ENCODE measurements at regions not wholly inside any gene's neighbourhood (a gene's known extent, or its start where the extent isn't known, plus 50 kb on each side); places are given as distances from the start of the nearest gene placed in this dataset.
"Not testable (repeated sequence)": the region's sequence is repeated elsewhere in the genome, so short reads cannot be mapped to it uniquely, and the experiment has no call there.

GRCh38 chr13:46481166-46481565 is 71.8 kb upstream of the LRCH1 start:
- H3K36me3 Mint-ChIP-seq (ENCODE audit: low read depth), result no peaks in the 10 kb centered on the region

GRCh38 chr13:46480131-46480530 is 72.8 kb upstream of the LRCH1 start:
- POLR2A ChIA-PET, result no interaction called here
- CTCF ChIA-PET, result interaction anchor here (0.6 kb wide), 1 partner anchor 188 kb away, joined by 3 read pairs; no protein-coding TSS in a partner anchor
- H3K36me3 Mint-ChIP-seq (ENCODE audit: low read depth), result no peaks in the 10 kb centered on the region

More at GRCh38 chr13:46481166-46481565, 71.8 kb upstream of the LRCH1 start:
- Mint-ChIP-seq H3K4me3 (no peak overlapping the region), H3K27me3 (no peaks in the 10 kb centered on the region), H3K4me1 (no peaks in the 10 kb centered on the region), H3K27ac (no peak overlapping the region), H3K9me3 (ENCODE audit: low read depth) (peaks cover 22% of the 10 kb centered on the region)
- ATAC-seq, result no peak
- ChIA-PET POLR2A (no interaction called here), CTCF (interaction anchor here (0.9 to 1.3 kb wide), 2 partner anchors 11 to 13 kb away, joined by 4 read pairs; no protein-coding TSS in a partner anchor)
- no peak for DNase-seq
- intact Hi-C loops (cut with DNase I, micrococcal nuclease), result no loop called here

GRCh38 chr13:46479691-46480090 is 73.3 kb upstream of the LRCH1 start:
- Mint-ChIP-seq H3K36me3 (ENCODE audit: low read depth) (no peaks in the 10 kb centered on the region), H3K27me3 (no peaks in the 10 kb centered on the region), H3K4me1 (no peaks in the 10 kb centered on the region), H3K4me3 (no peak overlapping the region), H3K9me3 (ENCODE audit: low read depth) (peaks cover 15% of the 10 kb centered on the region), H3K27ac (no peak overlapping the region)
- DNase-seq, result no peak
- no peak for ATAC-seq
- intact Hi-C loops (cut with DNase I, micrococcal nuclease), result no loop called here
- POLR2A ChIA-PET, result no interaction called here
- CTCF ChIA-PET, result interaction anchor here (0.6 kb wide), 1 partner anchor 188 kb away, joined by 3 read pairs; no protein-coding TSS in a partner anchor

More at GRCh38 chr13:46480131-46480530, 72.8 kb upstream of the LRCH1 start:
- Mint-ChIP-seq H3K4me3 (no peak overlapping the region), H3K4me1 (no peaks in the 10 kb centered on the region), H3K9me3 (ENCODE audit: low read depth) (peaks cover 20% of the 10 kb centered on the region), H3K27me3 (no peaks in the 10 kb centered on the region), H3K27ac (no peak overlapping the region)
- ATAC-seq (no peak), DNase-seq (no peak)
- intact Hi-C loops (cut with DNase I, micrococcal nuclease), result no loop called here

- H3K27ac Mint-ChIP-seq, result no peak overlapping the region
- no peaks in the 10 kb centered on the region for H3K27me3 Mint-ChIP-seq
- ChIA-PET CTCF (no interaction called here), POLR2A (no interaction called here)
- ATAC-seq (no peak), DNase-seq (no peak)
- H3K36me3 Mint-ChIP-seq (ENCODE audit: low read depth), result no peaks in the 10 kb centered on the region
- no peaks in the 10 kb centered on the region for H3K4me1 Mint-ChIP-seq
- H3K4me3 Mint-ChIP-seq, result no peak overlapping the region
- intact Hi-C loops (cut with DNase I, micrococcal nuclease), result no loop called here
- peaks cover 12% of the 10 kb centered on the region for H3K9me3 Mint-ChIP-seq (ENCODE audit: low read depth)
Measured at GRCh38 chr13:46479283-46479682, 73.7 kb upstream of the LRCH1 start.

- Mint-ChIP-seq H3K27me3 (no peaks in the 10 kb centered on the region), H3K36me3 (ENCODE audit: low read depth) (no peaks in the 10 kb centered on the region), H3K9me3 (ENCODE audit: low read depth) (peaks cover 10% of the 10 kb centered on the region), H3K4me3 (no peak overlapping the region), H3K27ac (no peak overlapping the region), H3K4me1 (no peaks in the 10 kb centered on the region)
- intact Hi-C loops (cut with DNase I, micrococcal nuclease), result no loop called here
- CTCF ChIA-PET, result no interaction called here
- no peak for ATAC-seq
- DNase-seq, result no peak
- POLR2A ChIA-PET, result no interaction called here
Measured at GRCh38 chr13:46478651-46479050, 74.3 kb upstream of the LRCH1 start.

- no peak for DNase-seq
- Mint-ChIP-seq H3K36me3 (ENCODE audit: low read depth) (no peaks in the 10 kb centered on the region), H3K27ac (no peak overlapping the region), H3K27me3 (no peaks in the 10 kb centered on the region), H3K4me1 (no peaks in the 10 kb centered on the region), H3K9me3 (ENCODE audit: low read depth) (no peaks in the 10 kb centered on the region), H3K4me3 (no peak overlapping the region)
- ChIA-PET CTCF (no interaction called here), POLR2A (no interaction called here)
- intact Hi-C loops (cut with DNase I, micrococcal nuclease), result no loop called here
- ATAC-seq, result no peak
Measured at GRCh38 chr13:46476174-46476573, 76.8 kb upstream of the LRCH1 start.

- POLR2A ChIA-PET, result no interaction called here
- Mint-ChIP-seq H3K27me3 (no peaks in the 10 kb centered on the region), H3K9me3 (ENCODE audit: low read depth) (no peaks in the 10 kb centered on the region), H3K4me3 (no peak overlapping the region), H3K4me1 (no peaks in the 10 kb centered on the region), H3K36me3 (ENCODE audit: low read depth) (no peaks in the 10 kb centered on the region), H3K27ac (no peak overlapping the region)
- intact Hi-C loops (cut with DNase I, micrococcal nuclease), result no loop called here
- CTCF ChIA-PET, result no interaction called here
- DNase-seq (no peak), ATAC-seq (no peak)
Measured at GRCh38 chr13:46475541-46475991, 77.4 kb upstream of the LRCH1 start.

GRCh38 chr13:46473806-46474205 is 79.2 kb upstream of the LRCH1 start:
- Mint-ChIP-seq H3K27me3 (no peaks in the 10 kb centered on the region), H3K9me3 (ENCODE audit: low read depth) (no peaks in the 10 kb centered on the region), H3K4me3 (no peak overlapping the region), H3K36me3 (ENCODE audit: low read depth) (no peaks in the 10 kb centered on the region), H3K27ac (no peak overlapping the region), H3K4me1 (no peaks in the 10 kb centered on the region)
- ChIA-PET POLR2A (no interaction called here), CTCF (no interaction called here)
- ATAC-seq, result no peak
- intact Hi-C loops (cut with DNase I, micrococcal nuclease), result no loop called here
- DNase-seq, result no peak

GRCh38 chr13:46472384-46472783 is 80.6 kb upstream of the LRCH1 start:
- Mint-ChIP-seq H3K27me3 (no peaks in the 10 kb centered on the region), H3K9me3 (ENCODE audit: low read depth) (no peaks in the 10 kb centered on the region), H3K4me1 (no peaks in the 10 kb centered on the region), H3K4me3 (no peak overlapping the region), H3K36me3 (ENCODE audit: low read depth) (no peaks in the 10 kb centered on the region), H3K27ac (no peak overlapping the region)
- CTCF ChIA-PET, result no interaction called here
- DNase-seq (no peak), ATAC-seq (no peak)
- POLR2A ChIA-PET, result no interaction called here
- intact Hi-C loops (cut with DNase I, micrococcal nuclease), result no loop called here

GRCh38 chr13:46469699-46470098 is 82.6 kb upstream of the RUBCNL start:
- CTCF ChIA-PET, result not testable (repeated sequence)

GRCh38 chr13:46468570-46469463 is 81.8 kb upstream of the RUBCNL start:
- DNase-seq, result no peak
- Mint-ChIP-seq H3K27ac (no peak overlapping the region), H3K4me1 (no peaks in the 10 kb centered on the region), H3K36me3 (ENCODE audit: low read depth) (no peaks in the 10 kb centered on the region), H3K9me3 (ENCODE audit: low read depth) (no peaks in the 10 kb centered on the region), H3K4me3 (no peak overlapping the region), H3K27me3 (no peaks in the 10 kb centered on the region)
- ATAC-seq, result no peak
- CTCF ChIA-PET, result interaction anchor here (0.5 to 0.7 kb wide), 3 partner anchors 9 to 238 kb away, joined by 3 to 4 read pairs (median 3); no protein-coding TSS in a partner anchor
- POLR2A ChIA-PET, result no interaction called here
- intact Hi-C loops (cut with DNase I, micrococcal nuclease), result no loop called here

More at GRCh38 chr13:46469699-46470098, 82.6 kb upstream of the RUBCNL start:
- ATAC-seq; H3K27ac Mint-ChIP-seq; DNase-seq; H3K27me3 Mint-ChIP-seq; H3K4me1 Mint-ChIP-seq; intact Hi-C loops (cut with DNase I, micrococcal nuclease); H3K36me3 Mint-ChIP-seq (ENCODE audit: low read depth); POLR2A ChIA-PET; H3K4me3 Mint-ChIP-seq; H3K9me3 Mint-ChIP-seq (ENCODE audit: low read depth): not testable (repeated sequence)

- POLR2A ChIA-PET; H3K27me3 Mint-ChIP-seq; CTCF ChIA-PET; ATAC-seq; H3K9me3 Mint-ChIP-seq (ENCODE audit: low read depth); H3K4me1 Mint-ChIP-seq; intact Hi-C loops (cut with DNase I, micrococcal nuclease); DNase-seq; H3K4me3 Mint-ChIP-seq; H3K36me3 Mint-ChIP-seq (ENCODE audit: low read depth); H3K27ac Mint-ChIP-seq: not testable (repeated sequence)
Measured at GRCh38 chr13:46467694-46468093, 80.6 kb upstream of the RUBCNL start.

Measured in activated CD4-positive, alpha-beta T cell treated with anti-CD3 and anti-CD28 coated beads for 36 hours (primary cell).